Psoas muscle (tissue), 7 donors: ENCODE measurements at regions not wholly inside any gene's neighbourhood (a gene's known extent, or its start where the extent isn't known, plus 50 kb on each side); places are given as distances from the start of the nearest gene placed in this dataset.

ENCODE experiments used
- ATAC-seq, 4 donors: fragments of 200-7000 bp; cut with Tn5 transposase; one replicate each; pipeline ENCODE4 v1.9.1; 2020; ENCODE audit warnings: moderate library complexity in 3 of 4, mild to moderate bottlenecking in 2 of 4
- DNase-seq, 2 donors: peaks; one replicate each; pipeline ENCODE4 v3.0.0-alpha.2; 2020
- H3K27ac ChIP-seq: fragments of 200-600 bp; one replicate; pipeline ENCODE4 v1.8.0; 2022
- H3K27me3 ChIP-seq, 3 donors: fragments of 200-600 bp in 1 of 3; one replicate each; pipeline versions ENCODE4 v1.6.1 to v1.8.0; 2013 to 2022; ENCODE audit warnings: low read length in 2 of 3, mild to moderate bottlenecking in 2 of 3, moderate library complexity in 1 of 3; ENCODE audit not compliant: insufficient read depth in 3 of 3
- H3K36me3 ChIP-seq, 2 donors: fragments of 200-600 bp in 1 of 2; one replicate each; pipeline versions ENCODE4 v1.6.1 to v1.8.0; 2013 to 2022; ENCODE audit warnings: low read depth in 1 of 2, mild to moderate bottlenecking in 1 of 2, moderate library complexity in 1 of 2; ENCODE audit not compliant: insufficient read depth in 1 of 2
- H3K4me1 ChIP-seq: fragments of 200-600 bp; one replicate; pipeline ENCODE4 v1.8.0; 2022
- H3K4me3 ChIP-seq: fragments of 200-600 bp; one replicate; pipeline ENCODE4 v1.8.0; 2022; ENCODE audit warnings: mild to moderate bottlenecking
- H3K9me3 ChIP-seq: fragments of 200-600 bp; one replicate; pipeline ENCODE4 v1.8.0; 2022
- CTCF ChIP-seq: fragments of 200-600 bp; IDR thresholded peaks from one replicate; pipeline ENCODE4 v1.8.0; 2022; ENCODE audit warnings: antibody characterized with exemption
- WGBS, 3 donors: extraction: QIAGEN DNeasy Blood & Tissue Kit; methylation state at CpG; one replicate each; pipeline versions ENCODE4 v1.1.6 to v1.1.7; 2013; 5-methylcytosine and 5-hydroxymethylcytosine counted together
- intact Hi-C, 2 donors: fragments of 100-400 bp; cut with DNase I; formaldehyde crosslinking; loops; one replicate each; pipeline versions ENCODE4 v1.11.0 to v1.14.2; 2022
- donor health status: healthy with polysubstance abuse.
- donor health status: DM: no; HTN: no; CAD: no; lungs with moderate emphysema.
- donor health status: Bipolar disorder and iron deficiency.
- donor health status: healthy.
- donor health status: DM: yes; HTN: yes; CAD: no.
- donor health status: DM: no; HTN: no; CAD: no.
- donor health status: DM: yes; HTN: yes; CAD: no.

- Histone ChIP-seq H3K36me3 (no peaks in the 10 kb centered on the region), H3K4me3 (no peak overlapping the region), H3K27me3 (no peaks in the 10 kb centered on the region), H3K27ac (no peak overlapping the region), H3K9me3 (no peaks in the 10 kb centered on the region), H3K4me1 (peaks cover 5% of the 10 kb centered on the region)
- TF ChIP-seq CTCF, result no peak
- DNase-seq, result no peak
- ATAC-seq, result no peak
- intact Hi-C loops, result no loop called here
- WGBS, 3 donors, result 89 to 96% (median 95%) methylated on average over 4 of the region's 4 CpGs
Measured at GRCh38 chr11:122264121-122264520, 148.1 kb upstream of the BLID start.

GRCh38 chr11:122261546-122261945 lies 145.5 kb upstream of the BLID start:
- no peak for TF ChIP-seq CTCF
- Histone ChIP-seq H3K4me3 (no peak overlapping the region), H3K4me1 (peaks cover 12% of the 10 kb centered on the region), H3K36me3 (no peaks in the 10 kb centered on the region), H3K27ac (no peak overlapping the region), H3K27me3 (no peaks in the 10 kb centered on the region), H3K9me3 (no peaks in the 10 kb centered on the region)
- intact Hi-C loops, result no loop called here
- DNase-seq, result no peak
- WGBS, 3 donors, result 61 to 71% (median 68%) methylated on average over 4 of the region's 4 CpGs
- ATAC-seq, result peak in 1 of 4 donors; percentile 29

- 36 to 47% (median 40%) methylated on average over 7 of the region's 7 CpGs for WGBS, 3 donors
- Histone ChIP-seq H3K4me3 (no peak overlapping the region), H3K27ac (peak overlapping the region; percentile 20), H3K9me3 (no peaks in the 10 kb centered on the region), H3K36me3 (no peaks in the 10 kb centered on the region), H3K27me3 (no peaks in the 10 kb centered on the region), H3K4me1 (peaks cover 12% of the 10 kb centered on the region)
- ATAC-seq (peak; percentile 66 to 98 (median 96)), DNase-seq (peak in 1 of 2 donors; percentile 63)
- intact Hi-C loops, result no loop called here
- TF ChIP-seq CTCF, result no peak
Measured at GRCh38 chr11:122259195-122259821, 143.3 kb upstream of the BLID start.

- WGBS, 3 donors, result 46 to 53% (median 52%) methylated on average over 1 of the region's 1 CpG
- H3K27ac ChIP-seq, result no peak overlapping the region
- H3K27me3 ChIP-seq, result no peaks in the 10 kb centered on the region
- H3K4me3 ChIP-seq, result no peak overlapping the region
- DNase-seq (no peak), ATAC-seq (peak in 3 of 4 donors; percentile 23 to 37 (median 26))
- H3K4me1 ChIP-seq, result peaks cover 12% of the 10 kb centered on the region
- H3K9me3 ChIP-seq, result no peaks in the 10 kb centered on the region
- H3K36me3 ChIP-seq, result no peaks in the 10 kb centered on the region
- TF ChIP-seq CTCF, result no peak
- intact Hi-C loops, result no loop called here
Measured at GRCh38 chr11:122258446-122259194, 142.6 kb upstream of the BLID start.
